ENCODE measurements at regions not wholly inside any gene's neighbourhood (a gene's known extent, or its start where the extent isn't known, plus 50 kb on each side); places are given as distances from the start of the nearest gene placed in this dataset.

- no peak for TF ChIP-seq POLR2A (IDR thresholded peaks at IDR 0.05)
- TF ChIP-seq CTCF (IDR thresholded peaks at IDR 0.05) = no peak
- no peak for TF ChIP-seq EP300 (IDR thresholded peaks at IDR 0.05)
Observed at GRCh38 chr3:31252216-31253185, 280.2 kb upstream of the STT3B start.
